ENCODE measurements at regions not wholly inside any gene's neighbourhood (a gene's known extent, or its start where the extent isn't known, plus 50 kb on each side); places are given as distances from the start of the nearest gene placed in this dataset.
"Not testable (repeated sequence)": the region's sequence is repeated elsewhere in the genome, so short reads cannot be mapped to it uniquely, and the experiment has no call there.

GRCh38 chr1:208967334-208967733 lies 616.2 kb upstream of the CAMK1G start:
- DNase-seq (ENCODE audit: low read depth in 4 of 4, low spot score in 2 of 4), result no peak

- no peak for DNase-seq (ENCODE audit: low read depth in 4 of 4, low spot score in 2 of 4)
Observed at GRCh38 chr1:208974717-208975116, 608.8 kb upstream of the CAMK1G start.

- no peak for DNase-seq (ENCODE audit: low read depth in 4 of 4, low spot score in 2 of 4)
Observed at GRCh38 chr1:208975456-208975855, 608.1 kb upstream of the CAMK1G start.

- no peak for DNase-seq (ENCODE audit: low read depth in 4 of 4, low spot score in 2 of 4)
Observed at GRCh38 chr1:208977012-208977411, 606.5 kb upstream of the CAMK1G start.

- DNase-seq (ENCODE audit: low read depth in 4 of 4, low spot score in 2 of 4), result no peak
Observed at GRCh38 chr1:208977638-208978256, 605.8 kb upstream of the CAMK1G start.

GRCh38 chr1:208979776-208980175 lies 603.7 kb upstream of the CAMK1G start:
- DNase-seq (ENCODE audit: low read depth in 4 of 4, low spot score in 2 of 4), result no peak

- DNase-seq (ENCODE audit: low read depth in 4 of 4, low spot score in 2 of 4), result no peak
Observed at GRCh38 chr1:208980605-208981004, 602.9 kb upstream of the CAMK1G start.

- DNase-seq (ENCODE audit: low read depth in 4 of 4, low spot score in 2 of 4), result no peak
Observed at GRCh38 chr1:208985231-208985630, 598.3 kb upstream of the CAMK1G start.

GRCh38 chr1:208988811-208989222 lies 594.7 kb upstream of the CAMK1G start:
- peak in 3 of 4 donors; percentile 20 to 44 (median 29) for DNase-seq (ENCODE audit: low read depth in 4 of 4, low spot score in 2 of 4)

GRCh38 chr1:208990456-208990855 lies 593.1 kb upstream of the CAMK1G start:
- no peak for DNase-seq (ENCODE audit: low read depth in 4 of 4, low spot score in 2 of 4)

GRCh38 chr1:208997053-208997452 lies 586.5 kb upstream of the CAMK1G start:
- not testable (repeated sequence) for DNase-seq (ENCODE audit: low read depth in 4 of 4, low spot score in 2 of 4)

- DNase-seq (ENCODE audit: low read depth in 4 of 4, low spot score in 2 of 4), result no peak
Observed at GRCh38 chr1:208997726-208998312, 585.7 kb upstream of the CAMK1G start.

GRCh38 chr1:209008586-209008985 lies 574.9 kb upstream of the CAMK1G start:
- DNase-seq (ENCODE audit: low read depth in 4 of 4, low spot score in 2 of 4), result no peak

- DNase-seq (ENCODE audit: low read depth in 4 of 4, low spot score in 2 of 4), result no peak
Observed at GRCh38 chr1:209010475-209011230, 572.9 kb upstream of the CAMK1G start.

GRCh38 chr1:209012443-209013196 lies 570.9 kb upstream of the CAMK1G start:
- no peak for DNase-seq (ENCODE audit: low read depth in 4 of 4, low spot score in 2 of 4)

GRCh38 chr1:209015092-209015491 lies 568.4 kb upstream of the CAMK1G start:
- no peak for DNase-seq (ENCODE audit: low read depth in 4 of 4, low spot score in 2 of 4)

- no peak for DNase-seq (ENCODE audit: low read depth in 4 of 4, low spot score in 2 of 4)
Observed at GRCh38 chr1:209021622-209022021, 561.9 kb upstream of the CAMK1G start.

GRCh38 chr1:209023790-209024189 lies 559.7 kb upstream of the CAMK1G start:
- no peak for DNase-seq (ENCODE audit: low read depth in 4 of 4, low spot score in 2 of 4)

- DNase-seq (ENCODE audit: low read depth in 4 of 4, low spot score in 2 of 4), result no peak
Observed at GRCh38 chr1:209029737-209030136, 553.8 kb upstream of the CAMK1G start.

- no peak for DNase-seq (ENCODE audit: low read depth in 4 of 4, low spot score in 2 of 4)
Observed at GRCh38 chr1:209030454-209031167, 552.9 kb upstream of the CAMK1G start.

GRCh38 chr1:209037064-209037463 lies 546.5 kb upstream of the CAMK1G start:
- DNase-seq (ENCODE audit: low read depth in 4 of 4, low spot score in 2 of 4), result no peak

All from left renal cortex interstitium (tissue), 4 donors.